Cardiac muscle cell (in vitro differentiated cells and primary cell): ENCODE measurements at regions not wholly inside any gene's neighbourhood (a gene's known extent, or its start where the extent isn't known, plus 50 kb on each side); places are given as distances from the start of the nearest gene placed in this dataset.

Experiments
- DNase-seq, 2 donors: peaks; one replicate each; pipeline versions ENCODE4 v3.0.0 to v3.0.0-alpha.2; 2010 to 2017; ENCODE audit warnings: low read depth in 1 of 2, low spot score in 1 of 2
- H3K27ac ChIP-seq: fragments of 200-600 bp; sonication (generic); 2 replicates; pipeline ENCODE4 v1.5.1; 2016
- H3K27me3 ChIP-seq: fragments of 200-600 bp; sonication (generic); 2 replicates; pipeline ENCODE4 v1.6.0; 2016; ENCODE audit warnings: control low read depth
- H3K36me3 ChIP-seq: fragments of 200-600 bp; sonication (generic); 2 replicates; pipeline ENCODE4 v1.5.1; 2016; ENCODE audit warnings: control low read depth
- H3K4me1 ChIP-seq: fragments of 200-600 bp; sonication (generic); 2 replicates; pipeline ENCODE4 v1.8.1; 2017; ENCODE audit warnings: low read depth, mild to moderate bottlenecking, mixed run types
- H3K4me3 ChIP-seq: fragments of 200-600 bp; sonication (generic); 2 replicates; pipeline ENCODE4 v1.5.1; 2016; ENCODE audit warnings: mild to moderate bottlenecking
- H3K9me3 ChIP-seq: fragments of 200-600 bp; sonication (generic); 2 replicates; pipeline ENCODE4 v1.5.1; 2017; ENCODE audit warnings: low read depth, mild to moderate bottlenecking, control low read depth
- TF ChIP-seq, protein P1 (sequence below): IDR thresholded peaks from 2 replicates; pipeline ENCODE4 v1.5.1; 2012; ENCODE audit warnings: low read depth, mild to moderate bottlenecking, low read length

DNA sequence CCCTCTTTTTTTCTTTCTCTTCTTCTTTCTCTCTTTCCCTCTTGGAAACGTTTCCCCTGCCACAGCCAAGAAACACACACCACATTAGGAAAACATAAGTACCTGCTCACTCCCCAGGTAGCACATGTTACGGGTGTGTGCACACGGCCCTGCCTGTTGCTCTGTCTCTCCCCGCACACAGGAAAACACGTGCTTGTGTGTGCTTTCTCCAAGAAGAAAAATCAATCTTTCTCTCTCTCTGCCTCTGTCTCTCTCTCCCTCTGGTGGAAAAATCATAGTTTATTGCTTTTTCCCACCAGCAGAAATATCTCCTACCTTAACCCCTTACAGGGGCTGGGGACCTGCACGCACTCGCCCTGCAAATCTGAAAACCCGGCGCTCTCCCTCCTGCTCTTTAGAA is 102.3 kb downstream of the EDN3 start:
- H3K9me3 ChIP-seq: no peaks in the 10 kb centered on the region
- peaks cover 9% of the 10 kb centered on the region for H3K4me1 ChIP-seq
- TF ChIP-seq, protein P1, sequence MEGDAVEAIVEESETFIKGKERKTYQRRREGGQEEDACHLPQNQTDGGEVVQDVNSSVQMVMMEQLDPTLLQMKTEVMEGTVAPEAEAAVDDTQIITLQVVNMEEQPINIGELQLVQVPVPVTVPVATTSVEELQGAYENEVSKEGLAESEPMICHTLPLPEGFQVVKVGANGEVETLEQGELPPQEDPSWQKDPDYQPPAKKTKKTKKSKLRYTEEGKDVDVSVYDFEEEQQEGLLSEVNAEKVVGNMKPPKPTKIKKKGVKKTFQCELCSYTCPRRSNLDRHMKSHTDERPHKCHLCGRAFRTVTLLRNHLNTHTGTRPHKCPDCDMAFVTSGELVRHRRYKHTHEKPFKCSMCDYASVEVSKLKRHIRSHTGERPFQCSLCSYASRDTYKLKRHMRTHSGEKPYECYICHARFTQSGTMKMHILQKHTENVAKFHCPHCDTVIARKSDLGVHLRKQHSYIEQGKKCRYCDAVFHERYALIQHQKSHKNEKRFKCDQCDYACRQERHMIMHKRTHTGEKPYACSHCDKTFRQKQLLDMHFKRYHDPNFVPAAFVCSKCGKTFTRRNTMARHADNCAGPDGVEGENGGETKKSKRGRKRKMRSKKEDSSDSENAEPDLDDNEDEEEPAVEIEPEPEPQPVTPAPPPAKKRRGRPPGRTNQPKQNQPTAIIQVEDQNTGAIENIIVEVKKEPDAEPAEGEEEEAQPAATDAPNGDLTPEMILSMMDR: no peak
- no peak overlapping the region for H3K27ac ChIP-seq
- peaks cover 21% of the 10 kb centered on the region for H3K27me3 ChIP-seq
- H3K36me3 ChIP-seq: no peaks in the 10 kb centered on the region
- DNase-seq: no peak
- peak overlapping the region; percentile 29 for H3K4me3 ChIP-seq

DNA sequence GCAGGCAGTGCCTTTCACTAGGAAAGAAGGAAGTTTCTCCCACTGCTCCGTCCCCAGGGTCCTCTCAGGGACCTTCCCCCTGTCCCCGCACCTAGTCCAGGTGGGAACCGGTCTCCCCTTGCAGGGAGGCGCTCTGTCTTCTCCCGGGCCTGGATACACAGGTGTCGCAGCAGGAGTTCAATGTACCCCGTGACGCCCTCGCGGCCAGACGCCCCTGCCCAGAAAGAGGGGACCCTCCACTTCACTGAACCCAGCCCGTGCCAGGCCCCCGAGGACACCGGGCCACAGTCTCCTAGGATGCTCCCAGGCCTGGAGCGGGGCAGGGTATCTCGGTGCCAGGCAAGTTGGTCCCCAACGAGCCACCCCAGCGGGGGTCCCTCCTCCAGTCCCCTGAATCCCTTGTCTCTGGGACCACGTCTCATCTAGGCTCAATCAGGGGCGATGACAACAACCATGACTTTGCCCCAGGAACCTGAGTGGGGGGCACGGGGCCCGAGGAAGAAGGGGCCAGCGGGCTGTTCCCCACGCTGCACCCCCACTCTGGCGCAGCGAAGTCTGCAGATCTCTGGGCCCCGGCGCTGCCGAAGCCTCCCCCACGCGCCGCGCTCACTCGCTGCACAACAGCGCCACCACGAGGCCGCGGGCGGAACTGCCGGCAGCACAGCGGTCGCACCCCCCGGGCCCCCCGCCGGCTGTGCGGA is 103.0 kb downstream of the EDN3 start:
- no peaks in the 10 kb centered on the region for H3K36me3 ChIP-seq
- H3K27ac ChIP-seq: no peak overlapping the region

DNA sequence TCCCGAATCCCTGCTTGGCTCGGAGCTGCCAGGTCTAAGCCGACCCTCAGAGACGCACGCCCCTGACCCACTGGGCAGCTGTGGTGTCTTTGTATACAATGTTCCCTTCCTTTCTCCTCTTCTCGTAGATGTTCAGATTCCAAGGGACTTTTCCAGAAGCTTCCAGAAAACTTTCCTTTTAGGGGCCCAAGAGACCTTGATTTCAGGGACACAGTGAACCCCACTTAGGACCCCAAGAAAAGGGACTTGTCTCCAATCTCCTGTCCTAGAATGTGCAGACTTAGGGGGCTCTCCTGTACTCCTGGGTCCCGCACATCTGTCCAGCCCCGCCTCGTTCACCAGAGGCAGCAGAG is 103.5 kb downstream of the EDN3 start:
- TF ChIP-seq, protein P1: no peak
- Histone ChIP-seq H3K27me3 (peaks cover 21% of the 10 kb centered on the region), H3K4me3 (peak overlapping the region; percentile 29), H3K4me1 (peaks cover 6% of the 10 kb centered on the region), H3K36me3 (no peaks in the 10 kb centered on the region), H3K27ac (no peak overlapping the region), H3K9me3 (no peaks in the 10 kb centered on the region)
- DNase-seq: peak in 1 of 2 donors; percentile 19

More for the DNA sequence above, 103.0 kb downstream of the EDN3 start:
- TF ChIP-seq, protein P1: peak; percentile 82
- Histone ChIP-seq H3K4me3 (peak overlapping the region; percentile 29), H3K27me3 (peaks cover 21% of the 10 kb centered on the region), H3K4me1 (peaks cover 8% of the 10 kb centered on the region), H3K9me3 (no peaks in the 10 kb centered on the region)
- peak; percentile 11 to 75 for DNase-seq

DNA sequence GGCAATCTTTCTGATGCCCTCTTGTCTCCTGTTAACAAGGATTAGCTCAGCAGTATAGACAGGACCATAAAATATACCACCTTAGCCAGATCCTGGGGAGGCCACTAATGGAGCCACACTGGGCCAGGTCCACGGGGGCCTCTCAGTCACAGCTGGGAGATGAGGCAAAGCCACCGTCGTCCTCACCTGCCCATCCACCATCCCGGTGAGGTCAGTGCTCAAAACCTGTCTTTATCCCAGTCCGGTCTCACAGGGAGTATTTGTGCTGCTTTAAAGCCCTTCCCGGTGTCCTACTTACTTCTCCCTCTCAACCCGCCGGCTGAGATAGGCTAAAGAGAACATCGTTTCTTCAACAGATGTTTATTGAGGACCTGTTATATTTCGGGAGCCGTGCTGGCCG is 104.3 kb downstream of the EDN3 start:
- Histone ChIP-seq H3K27ac (no peak overlapping the region), H3K4me1 (peaks cover 6% of the 10 kb centered on the region), H3K9me3 (no peaks in the 10 kb centered on the region), H3K4me3 (no peak overlapping the region), H3K36me3 (no peaks in the 10 kb centered on the region), H3K27me3 (peaks cover 21% of the 10 kb centered on the region)
- no peak for DNase-seq
- TF ChIP-seq, protein P1: no peak

DNA sequence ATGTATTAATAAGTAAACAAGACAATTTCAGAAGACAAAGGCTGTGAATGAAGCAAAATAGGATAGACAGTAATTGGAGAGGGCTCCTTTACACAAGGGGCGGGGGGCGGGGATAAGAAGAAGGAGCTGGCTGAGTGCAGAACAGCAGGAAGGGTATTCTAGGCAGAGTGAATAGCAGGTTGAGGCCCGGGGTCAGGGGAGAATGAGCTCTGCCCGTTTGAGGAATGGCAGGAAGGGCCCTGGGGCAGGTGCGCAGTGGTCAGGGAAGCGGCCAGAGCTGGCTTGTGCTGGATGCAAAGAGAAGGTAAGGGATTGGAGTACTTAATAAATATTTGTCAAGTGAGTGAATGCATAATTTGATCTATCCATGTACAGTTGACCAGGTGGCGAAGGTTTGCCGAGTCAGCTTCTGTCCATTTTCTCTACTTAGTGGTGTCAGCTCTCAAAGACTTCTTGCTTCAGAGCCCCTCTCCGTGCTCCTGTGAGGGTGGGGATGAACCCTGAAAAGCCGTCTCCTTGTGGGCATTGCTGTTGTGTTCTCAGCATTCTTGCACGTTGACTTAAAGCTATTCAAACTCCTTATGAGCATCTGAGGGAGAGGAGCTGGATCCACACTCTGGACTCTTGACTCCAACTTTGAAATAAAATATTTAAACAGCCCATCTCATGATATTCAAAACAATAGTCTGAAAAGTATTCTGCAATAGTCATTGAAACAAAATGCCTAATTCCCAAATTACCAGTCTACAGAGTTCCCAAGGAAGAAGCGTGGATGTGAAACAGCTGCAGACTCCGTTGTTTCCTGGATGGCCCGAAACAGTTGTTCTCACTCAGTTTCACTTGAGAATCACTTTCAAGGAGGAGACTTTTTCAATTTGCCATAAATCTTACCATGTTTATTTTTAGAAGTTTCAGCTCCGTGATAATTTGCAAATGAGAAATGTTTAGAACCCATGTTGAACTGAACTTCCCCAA is 105.1 kb downstream of the EDN3 start:
- Histone ChIP-seq H3K4me1 (peaks cover 6% of the 10 kb centered on the region), H3K27me3 (peaks cover 21% of the 10 kb centered on the region)

More for the DNA sequence above, 105.1 kb downstream of the EDN3 start:
- no peak overlapping the region for H3K4me3 ChIP-seq
- TF ChIP-seq, protein P1: no peak
- no peak overlapping the region for H3K27ac ChIP-seq
- no peaks in the 10 kb centered on the region for H3K36me3 ChIP-seq
- no peak for DNase-seq
- no peaks in the 10 kb centered on the region for H3K9me3 ChIP-seq
